ENCODE measurements at regions not wholly inside any gene's neighbourhood (a gene's known extent, or its start where the extent isn't known, plus 50 kb on each side); places are given as distances from the start of the nearest gene placed in this dataset.

GRCh38 chr1:8202182-8202905 is 115.6 kb upstream of the SLC45A1 start:
- DNase-seq = no peak

- DNase-seq = no peak
These were observed 116.5 kb upstream of the SLC45A1 start for GRCh38 chr1:8201331-8201861.

- DNase-seq = no peak
These were observed 117.4 kb upstream of the SLC45A1 start for GRCh38 chr1:8200317-8201115.

GRCh38 chr1:8198522-8198921 is 119.4 kb upstream of the SLC45A1 start:
- DNase-seq = no peak

GRCh38 chr1:8197493-8198282 is 120.2 kb upstream of the SLC45A1 start:
- DNase-seq = no peak

GRCh38 chr1:8194481-8195227 is 123.3 kb upstream of the SLC45A1 start:
- DNase-seq = no peak

- DNase-seq = no peak
These were observed 124.0 kb upstream of the SLC45A1 start for GRCh38 chr1:8193840-8194406.

GRCh38 chr1:8191474-8191873 is 126.4 kb upstream of the SLC45A1 start:
- DNase-seq = no peak

GRCh38 chr1:8189931-8190483 is 127.9 kb upstream of the SLC45A1 start:
- DNase-seq = no peak

- no peak for DNase-seq
These were observed 132.5 kb upstream of the SLC45A1 start for GRCh38 chr1:8185400-8185799.

GRCh38 chr1:8184301-8184700 is 133.6 kb upstream of the SLC45A1 start:
- DNase-seq = no peak

GRCh38 chr1:8182034-8182761 is 135.7 kb upstream of the SLC45A1 start:
- no peak for DNase-seq

GRCh38 chr1:8179132-8179793 is 138.7 kb upstream of the SLC45A1 start:
- DNase-seq = no peak

- DNase-seq = no peak
These were observed 141.6 kb upstream of the SLC45A1 start for GRCh38 chr1:8176279-8176678.

- DNase-seq = no peak
These were observed 143.1 kb upstream of the SLC45A1 start for GRCh38 chr1:8174807-8175206.

- DNase-seq = no peak
These were observed 145.8 kb upstream of the ERRFI1 start for GRCh38 chr1:8171751-8172464.

- no peak for DNase-seq
These were observed 144.1 kb upstream of the ERRFI1 start for GRCh38 chr1:8170059-8170835.

- DNase-seq = no peak
These were observed 143.4 kb upstream of the ERRFI1 start for GRCh38 chr1:8169364-8170058.
